HG03571 (cell line): ENCODE measurements at regions not wholly inside any gene's neighbourhood (a gene's known extent, or its start where the extent isn't known, plus 50 kb on each side); places are given as distances from the start of the nearest gene placed in this dataset.
"Not testable (repeated sequence)": the region's sequence is repeated elsewhere in the genome, so short reads cannot be mapped to it uniquely, and the experiment has no call there.

Source experiments
- ATAC-seq: cut with Tn5 transposase; IDR thresholded peaks from one replicate; pipeline ENCODE4 v1.9.1; 2021; ENCODE audit not compliant: unreplicated experiment

- ATAC-seq: no peak
Measured at GRCh38 chr9:40909821-40910220, 218.7 kb downstream of the FOXD4L6 start.

GRCh38 chr9:40909111-40909510, 219.4 kb downstream of the FOXD4L6 start:
- not testable (repeated sequence) for ATAC-seq

GRCh38 chr9:40907657-40908624, 220.5 kb downstream of the FOXD4L6 start:
- ATAC-seq: no peak

GRCh38 chr9:40906879-40907278, 221.6 kb downstream of the FOXD4L6 start:
- ATAC-seq: not testable (repeated sequence)

GRCh38 chr9:40892315-40892714, 236.2 kb downstream of the FOXD4L6 start:
- not testable (repeated sequence) for ATAC-seq

- not testable (repeated sequence) for ATAC-seq
Measured at GRCh38 chr9:40885858-40886257, 242.6 kb downstream of the FOXD4L6 start.

GRCh38 chr9:40884902-40885490, 243.5 kb downstream of the FOXD4L6 start:
- not testable (repeated sequence) for ATAC-seq

GRCh38 chr9:40884072-40884901, 244.2 kb downstream of the FOXD4L6 start:
- ATAC-seq: no peak

GRCh38 chr9:40883423-40884071, 244.9 kb downstream of the FOXD4L6 start:
- ATAC-seq: not testable (repeated sequence)

GRCh38 chr9:40873753-40874295, 254.7 kb downstream of the FOXD4L6 start:
- not testable (repeated sequence) for ATAC-seq

- not testable (repeated sequence) for ATAC-seq
Measured at GRCh38 chr9:40868437-40868836, 260.0 kb downstream of the FOXD4L6 start.
